Lung (tissue), 11 donors: ENCODE measurements at regions not wholly inside any gene's neighbourhood (a gene's known extent, or its start where the extent isn't known, plus 50 kb on each side); places are given as distances from the start of the nearest gene placed in this dataset.

ENCODE experiments used
- ATAC-seq: fragments of 200-7000 bp; cut with Tn5 transposase; one replicate; pipeline ENCODE4 v1.9.1; 2020; ENCODE audit warnings: moderate number of reproducible peaks; ENCODE audit not compliant: insufficient read depth, low FRiP score
- DNase-seq, 3 donors: peaks; one replicate each; pipeline ENCODE4 v3.0.0-alpha.2; 2013 to 2017
- H3K27ac ChIP-seq, 2 donors: one replicate each; pipeline ENCODE4 v1.5.1; 2013; ENCODE audit warnings: mild to moderate bottlenecking in 2 of 2, moderate library complexity in 2 of 2, control low read depth in 1 of 2, inconsistent platforms in 1 of 2, low read depth in 1 of 2, low read length in 1 of 2
- H3K27me3 ChIP-seq, 3 donors: one replicate each; pipeline ENCODE4 v1.5.1; 2013; ENCODE audit warnings: low read length in 2 of 3; ENCODE audit not compliant: control insufficient read depth in 3 of 3, insufficient read depth in 3 of 3
- H3K36me3 ChIP-seq, 4 donors: one replicate each; pipeline ENCODE4 v1.5.1; 2013; ENCODE audit warnings: low read length in 4 of 4, mild to moderate bottlenecking in 1 of 4, moderate library complexity in 1 of 4; ENCODE audit not compliant: control insufficient read depth in 4 of 4, insufficient read depth in 4 of 4
- H3K4me1 ChIP-seq, 5 donors: one replicate each; pipeline ENCODE4 v1.5.1; 2013; ENCODE audit warnings: low read length in 5 of 5, mild to moderate bottlenecking in 2 of 5, moderate library complexity in 1 of 5; ENCODE audit not compliant: control insufficient read depth in 5 of 5, insufficient read depth in 5 of 5
- H3K4me3 ChIP-seq: one replicate; pipeline ENCODE4 v1.5.1; 2013; ENCODE audit warnings: mild to moderate bottlenecking, control low read depth, moderate library complexity
- H3K9ac ChIP-seq, 2 donors: one replicate each; pipeline ENCODE4 v1.5.1; 2013; ENCODE audit warnings: low read length in 2 of 2, control low read depth in 1 of 2; ENCODE audit not compliant: insufficient read depth in 1 of 2
- H3K9me3 ChIP-seq, 4 donors: one replicate each; pipeline ENCODE4 v1.5.1; 2013; ENCODE audit warnings: low read length in 3 of 4, mild to moderate bottlenecking in 1 of 4, moderate library complexity in 1 of 4; ENCODE audit not compliant: control insufficient read depth in 4 of 4, insufficient read depth in 3 of 4
- CTCF ChIP-seq: IDR thresholded peaks from 2 replicates; pipeline ENCODE4 v1.5.1; 2012; ENCODE audit warnings: mild to moderate bottlenecking; ENCODE audit errors: control extremely low read depth, extremely low read depth
- WGBS, 2 donors: extraction: QIAGEN DNeasy Blood & Tissue Kit; methylation state at CpG; one replicate each; pipeline ENCODE4 v1.1.7; 2013; 5-methylcytosine and 5-hydroxymethylcytosine counted together
- donor health status: control.
- donor health status: control.
- donor health status: Bipolar disorder and iron deficiency.
- donor health status: healthy.
- donor health status: DM: yes; HTN: yes; CAD: no.

DNA sequence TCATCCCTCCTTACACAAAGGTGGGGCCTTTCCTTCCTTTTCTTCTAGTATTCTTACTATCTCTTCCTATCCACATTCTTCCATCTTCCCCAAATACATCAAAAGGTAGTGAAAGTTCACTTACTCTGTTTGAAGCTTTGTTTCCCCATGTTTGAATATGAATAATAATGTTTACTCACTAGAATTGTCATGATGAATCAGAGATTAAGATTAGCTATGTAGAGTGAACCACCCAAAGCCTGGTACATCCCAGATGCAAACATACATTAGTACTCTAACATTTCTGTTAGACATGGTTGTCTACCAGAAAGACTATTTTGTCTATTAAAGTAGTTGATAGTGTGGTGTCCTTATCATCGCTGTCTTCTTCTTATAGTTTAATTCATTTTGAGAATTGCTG is 327.1 kb upstream of the TBC1D5 start:
- no peak overlapping the region for H3K4me3 ChIP-seq
- no peak overlapping the region for H3K27ac ChIP-seq
- WGBS, 2 donors, result 97 to 99% methylated on average over 1 of the region's 1 CpG
- H3K9ac ChIP-seq, result no peak overlapping the region
- H3K27me3 ChIP-seq, result no peaks in the 10 kb centered on the region
- peaks cover 0 to 4% (median 0%) of the 10 kb centered on the region in 5 donors for H3K4me1 ChIP-seq
- TF ChIP-seq CTCF, result no peak
- DNase-seq (no peak), ATAC-seq (no peak)
- H3K36me3 ChIP-seq, result no peaks in the 10 kb centered on the region
- no peaks in the 10 kb centered on the region for H3K9me3 ChIP-seq

- 89 to 96% methylated on average over 3 of the region's 3 CpGs for WGBS, 2 donors
- Histone ChIP-seq H3K27me3 (no peaks in the 10 kb centered on the region), H3K9me3 (no peaks in the 10 kb centered on the region), H3K4me3 (no peak overlapping the region), H3K4me1 (peaks cover 0 to 4% (median 0%) of the 10 kb centered on the region in 5 donors), H3K27ac (no peak overlapping the region), H3K9ac (no peak overlapping the region), H3K36me3 (no peaks in the 10 kb centered on the region)
- DNase-seq (no peak), ATAC-seq (no peak)
- no peak for TF ChIP-seq CTCF
These were observed 324.6 kb upstream of the TBC1D5 start for GRCh38 chr3:18066899-18067582.

GRCh38 chr3:18064586-18064985 is 322.2 kb upstream of the TBC1D5 start:
- H3K4me1 ChIP-seq, result no peaks in the 10 kb centered on the region
- TF ChIP-seq CTCF, result no peak

GRCh38 chr3:18062657-18063025 is 320.2 kb upstream of the TBC1D5 start:
- Histone ChIP-seq H3K27me3 (no peaks in the 10 kb centered on the region), H3K4me1 (no peaks in the 10 kb centered on the region), H3K9ac (no peak overlapping the region), H3K4me3 (no peak overlapping the region), H3K9me3 (no peaks in the 10 kb centered on the region), H3K27ac (no peak overlapping the region), H3K36me3 (no peaks in the 10 kb centered on the region)
- WGBS, 2 donors, result 91 to 92% methylated on average over 3 of the region's 3 CpGs
- no peak for TF ChIP-seq CTCF
- ATAC-seq (no peak), DNase-seq (no peak)

More at GRCh38 chr3:18064586-18064985, 322.2 kb upstream of the TBC1D5 start:
- Histone ChIP-seq H3K27me3 (no peaks in the 10 kb centered on the region), H3K9me3 (no peaks in the 10 kb centered on the region), H3K36me3 (no peaks in the 10 kb centered on the region), H3K4me3 (no peak overlapping the region), H3K27ac (no peak overlapping the region), H3K9ac (no peak overlapping the region)
- no peak for DNase-seq
- ATAC-seq, result no peak
- 85 to 95% methylated on average over 1 of the region's 1 CpG for WGBS, 2 donors
